SK-N-MC (cell line): ENCODE measurements at regions not wholly inside any gene's neighbourhood (a gene's known extent, or its start where the extent isn't known, plus 50 kb on each side); places are given as distances from the start of the nearest gene placed in this dataset.

Experiments
- DNase-seq: peaks from one replicate; pipeline ENCODE4 v3.0.0-alpha.2; 2011; ENCODE audit warnings: low read depth, low spot score
- H3K27ac ChIP-seq: fragments of 200-600 bp; sonication (generic); 2 replicates; pipeline ENCODE4 v1.5.1; 2016; ENCODE audit warnings: mixed run types
- H3K36me3 ChIP-seq: fragments of 200-600 bp; sonication (generic); 2 replicates; pipeline ENCODE4 v1.6.1; 2017; ENCODE audit warnings: antibody characterized with exemption, low read length, mixed read lengths; ENCODE audit not compliant: insufficient read depth
- H3K4me3 ChIP-seq: fragments of 200-600 bp; sonication (generic); 2 replicates; pipeline ENCODE4 v1.5.1; 2016
- H3K9ac ChIP-seq: fragments of 200-600 bp; sonication (generic); 2 replicates; pipeline ENCODE4 v1.8.0; 2017; ENCODE audit warnings: mixed run types, mixed read lengths; ENCODE audit not compliant: insufficient read length
- H3K9me3 ChIP-seq: fragments of 200-600 bp; sonication (generic); 2 replicates; pipeline ENCODE4 v1.6.1; 2017; ENCODE audit warnings: low read depth, mild to moderate bottlenecking, antibody characterized with exemption, low read length, moderate library complexity, mixed read lengths
- EZH2 ChIP-seq: fragments of 200-600 bp; sonication (generic); IDR thresholded peaks from one replicate; pipeline ENCODE4 v1.6.1; 2017; ENCODE audit warnings: antibody characterized with exemption
- FOXP2 ChIP-seq: optimal IDR thresholded peaks from 2 replicates; pipeline ENCODE3; 2011; ENCODE audit warnings: mild to moderate bottlenecking, moderate library complexity; ENCODE audit not compliant: insufficient read depth; ENCODE audit errors: extremely low read length, control extremely low read depth
- POLR2AphosphoS5 ChIP-seq: IDR thresholded peaks from 2 replicates; pipeline ENCODE4 v1.6.1; 2012; ENCODE audit warnings: mild to moderate bottlenecking, low read depth, low read length, borderline replicate concordance

DNA sequence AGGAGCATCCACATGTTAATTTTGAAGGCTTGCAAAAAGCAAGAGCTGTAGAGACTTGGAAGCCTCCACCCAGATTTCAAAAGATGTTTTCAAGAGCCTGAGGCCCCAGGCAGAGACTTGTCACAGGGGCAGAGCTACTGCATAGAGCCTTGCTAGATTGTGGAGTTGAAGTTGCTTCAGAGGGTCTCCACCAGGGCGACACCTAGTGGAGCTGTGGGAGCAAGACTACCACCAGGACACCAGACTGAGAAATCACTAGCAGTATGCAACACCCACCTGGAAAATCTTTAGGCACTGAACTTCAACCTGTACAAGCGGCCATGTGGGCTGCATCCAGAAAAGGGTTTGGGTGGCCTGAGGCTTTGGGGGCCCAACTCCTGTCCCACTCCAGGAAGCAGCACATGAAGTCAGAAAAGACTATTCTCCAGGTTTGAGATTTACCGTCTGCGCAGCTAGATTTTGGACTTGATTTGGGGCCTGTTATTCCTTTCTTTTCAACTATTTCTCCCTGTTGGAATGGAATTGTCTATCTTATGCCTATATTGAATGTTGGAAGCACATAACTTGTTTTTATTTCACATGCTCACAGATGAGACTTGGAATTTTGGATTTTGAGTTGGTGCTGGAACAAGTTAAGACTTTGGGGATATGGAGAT, 508.6 kb downstream of the FLRT2 start:
- Histone ChIP-seq H3K27ac (no peak overlapping the region), H3K9me3 (no peaks in the 10 kb centered on the region), H3K9ac (no peak overlapping the region), H3K4me3 (no peak overlapping the region), H3K36me3 (no peaks in the 10 kb centered on the region)
- TF ChIP-seq EZH2 (no peak), POLR2AphosphoS5 (no peak), FOXP2 (no peak)
- peak; percentile 39 for DNase-seq

DNA sequence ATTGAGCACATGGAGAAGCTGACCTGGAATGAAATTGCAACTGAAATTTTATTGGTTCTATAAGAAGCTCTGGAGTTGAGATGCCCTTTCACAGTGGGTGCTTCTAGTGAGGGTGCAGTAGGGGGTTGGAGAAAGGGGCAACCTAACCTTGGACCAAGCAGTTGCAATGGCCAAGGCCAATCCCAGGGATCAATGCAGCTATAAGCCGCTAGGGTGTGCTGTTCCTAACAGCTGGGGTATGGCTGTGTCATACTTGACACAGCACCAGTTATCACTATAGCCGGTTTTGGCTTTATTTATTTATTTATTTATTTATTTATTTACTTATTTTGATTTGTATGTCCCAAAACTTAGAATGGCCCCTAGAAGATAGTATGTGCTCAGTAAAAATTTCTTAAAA, 505.9 kb downstream of the FLRT2 start:
- TF ChIP-seq FOXP2 (no peak), POLR2AphosphoS5 (no peak), EZH2 (no peak)
- no peak for DNase-seq
- Histone ChIP-seq H3K36me3 (no peaks in the 10 kb centered on the region), H3K9ac (no peak overlapping the region), H3K27ac (no peak overlapping the region), H3K9me3 (no peaks in the 10 kb centered on the region), H3K4me3 (no peak overlapping the region)

DNA sequence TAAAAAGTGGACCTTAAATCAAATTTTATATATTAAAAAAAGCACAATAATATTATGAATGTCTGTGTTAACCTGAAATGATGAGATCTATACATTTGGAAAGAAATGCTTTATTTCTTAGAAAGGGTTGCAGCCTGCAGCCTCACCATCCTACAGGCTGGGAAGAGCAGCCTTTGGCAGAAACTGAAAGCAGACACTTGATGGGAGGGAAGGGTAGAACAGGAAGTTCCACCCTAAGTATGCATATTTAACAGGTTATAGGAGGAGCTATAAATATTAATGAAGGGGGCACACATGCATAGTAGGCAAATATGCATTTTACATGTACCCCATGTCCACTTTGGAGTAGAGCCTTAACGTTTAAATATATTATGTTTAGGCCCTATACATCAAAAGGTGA, 498.0 kb downstream of the FLRT2 start:
- Histone ChIP-seq H3K9ac (no peak overlapping the region), H3K36me3 (no peaks in the 10 kb centered on the region), H3K4me3 (no peak overlapping the region), H3K27ac (no peak overlapping the region), H3K9me3 (peaks cover 15% of the 10 kb centered on the region; the same call in 1 of the 2 replicates)
- TF ChIP-seq FOXP2 = no peak
- TF ChIP-seq EZH2 = no peak
- TF ChIP-seq POLR2AphosphoS5 = no peak
- DNase-seq = no peak

DNA sequence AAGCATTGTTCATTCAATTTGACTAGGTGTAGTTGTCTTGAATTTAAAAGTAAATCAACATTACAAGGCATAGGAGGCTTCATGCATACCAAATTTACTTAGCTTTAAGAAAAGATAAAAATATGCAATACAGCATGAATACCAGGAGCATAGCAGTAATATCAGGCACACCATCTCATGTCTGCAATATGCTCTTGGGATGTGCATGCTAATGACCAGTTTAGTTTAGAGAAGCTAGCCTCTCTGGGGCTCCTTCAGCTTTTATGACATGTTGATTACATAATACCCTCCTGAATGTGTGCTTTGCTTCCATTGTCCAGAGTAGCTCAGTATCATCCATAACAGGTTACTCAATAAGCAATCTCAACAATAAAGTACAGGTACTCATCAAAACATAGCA, 497.2 kb downstream of the FLRT2 start:
- H3K36me3 ChIP-seq = no peaks in the 10 kb centered on the region
- TF ChIP-seq FOXP2 (no peak), EZH2 (no peak), POLR2AphosphoS5 (no peak)
- no peak overlapping the region for H3K4me3 ChIP-seq
- H3K9ac ChIP-seq = no peak overlapping the region
- DNase-seq = no peak
- H3K27ac ChIP-seq = no peak overlapping the region
- peaks cover 15% of the 10 kb centered on the region; the same call in 1 of the 2 replicates for H3K9me3 ChIP-seq

- DNase-seq = no peak
- Histone ChIP-seq H3K9ac (no peak overlapping the region), H3K9me3 (0 out of 2 replicates have a peak, but pooled peaks cover 4% of the 10 kb centered on the region), H3K36me3 (no peaks in the 10 kb centered on the region), H3K4me3 (no peak overlapping the region), H3K27ac (no peak overlapping the region)
- no peak for TF ChIP-seq FOXP2
- no peak for TF ChIP-seq POLR2AphosphoS5
- no peak for TF ChIP-seq EZH2
Measured at GRCh38 chr14:86022031-86022629, 492.2 kb downstream of the FLRT2 start.

- TF ChIP-seq EZH2 = no peak
- no peak for TF ChIP-seq FOXP2
- TF ChIP-seq POLR2AphosphoS5 = no peak
- no peak for DNase-seq
- H3K27ac ChIP-seq = no peak overlapping the region
Measured at GRCh38 chr14:86020841-86021240, 490.9 kb downstream of the FLRT2 start.

GRCh38 chr14:86015941-86016340, 486.0 kb downstream of the FLRT2 start:
- H3K9ac ChIP-seq = no peak overlapping the region
- DNase-seq = no peak
- no peak overlapping the region for H3K4me3 ChIP-seq
- H3K36me3 ChIP-seq = no peaks in the 10 kb centered on the region
- H3K9me3 ChIP-seq = no peaks in the 10 kb centered on the region
- no peak for TF ChIP-seq EZH2
- TF ChIP-seq FOXP2 = no peak
- TF ChIP-seq POLR2AphosphoS5 = no peak
- H3K27ac ChIP-seq = no peak overlapping the region

More at GRCh38 chr14:86020841-86021240, 490.9 kb downstream of the FLRT2 start:
- Histone ChIP-seq H3K36me3 (no peaks in the 10 kb centered on the region), H3K9ac (no peak overlapping the region), H3K4me3 (no peak overlapping the region), H3K9me3 (0 out of 2 replicates have a peak, but pooled peaks cover 4% of the 10 kb centered on the region)

DNA sequence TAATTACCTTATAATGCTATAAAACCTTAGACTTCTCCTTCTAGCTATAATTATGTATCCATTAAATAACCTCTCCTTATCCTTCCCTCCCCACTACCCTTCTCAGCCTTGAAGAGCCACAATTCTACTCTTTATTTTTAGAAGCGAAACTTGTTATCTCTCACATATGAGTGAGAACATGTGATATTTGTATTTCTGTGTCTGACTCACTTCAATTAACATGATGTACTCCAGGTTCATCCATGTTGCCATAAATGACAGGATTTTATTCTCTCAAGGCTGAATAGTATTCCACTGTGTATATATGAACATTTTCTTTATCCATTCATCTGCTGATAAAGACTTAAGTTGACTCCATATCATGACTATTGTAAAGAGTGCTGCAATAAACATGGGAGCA, 485.6 kb downstream of the FLRT2 start:
- TF ChIP-seq POLR2AphosphoS5 = no peak
- no peak for TF ChIP-seq FOXP2
- TF ChIP-seq EZH2 = no peak
- Histone ChIP-seq H3K9ac (no peak overlapping the region), H3K36me3 (no peaks in the 10 kb centered on the region), H3K9me3 (no peaks in the 10 kb centered on the region), H3K4me3 (no peak overlapping the region), H3K27ac (no peak overlapping the region)
- DNase-seq = no peak
